ENCODE measurements at regions not wholly inside any gene's neighbourhood (a gene's known extent, or its start where the extent isn't known, plus 50 kb on each side); places are given as distances from the start of the nearest gene placed in this dataset.

GRCh38 chr4:171626554-171626953, 186.7 kb upstream of the GALNTL6 start (continued):
- TF ChIP-seq CTCF (conservative IDR thresholded peaks at IDR 0.05; ENCODE audit: low read depth in 2 of 2), result no peak
- TF ChIP-seq ZNF331 (CRISPR knock-in tag; IDR thresholded peaks at IDR 0.05; ENCODE audit: low read depth), result no peak

GRCh38 chr4:171622729-171623128, 190.5 kb upstream of the GALNTL6 start:
- H3K36me3 ChIP-seq (ENCODE audit: insufficient read depth), result no peaks in the 10 kb centered on the region

More at GRCh38 chr4:171622729-171623128, 190.5 kb upstream of the GALNTL6 start:
- no peaks in the 10 kb centered on the region for H3K9me2 ChIP-seq (ENCODE audit: insufficient read depth)
- H4K20me1 ChIP-seq (replicated peaks; ENCODE audit: insufficient read depth), result no peaks in the 10 kb centered on the region
- no peak overlapping the region for H3K27ac ChIP-seq (ENCODE audit: low read depth)
- Mint-ChIP-seq H3K27ac (no peak overlapping the region), H3K36me3 (ENCODE audit: low read depth) (no peaks in the 10 kb centered on the region), H3K9me3 (no peaks in the 10 kb centered on the region; the same call in 2 of the 3 replicates), H3K4me1 (no peaks in the 10 kb centered on the region), H3K4me3 (no peak overlapping the region), H3K27me3 (ENCODE audit: insufficient read depth, low read depth, poor library complexity) (no peaks in the 10 kb centered on the region)
- no peak for TF ChIP-seq EZH2 (IDR thresholded peaks at IDR 0.05; ENCODE audit: low read depth, unreplicated experiment)
- no peak for TF ChIP-seq JUNB (IDR thresholded peaks at IDR 0.05; ENCODE audit: unreplicated experiment)
- no peak for TF ChIP-seq ZNF462 (CRISPR knock-in tag; IDR thresholded peaks at IDR 0.05)
- TF ChIP-seq STAT1 (IDR thresholded peaks at IDR 0.05; ENCODE audit: unreplicated experiment), result no peak
- no peak for TF ChIP-seq ETS1 (IDR thresholded peaks at IDR 0.05)
- no peak for TF ChIP-seq EZH2phosphoT487 (IDR thresholded peaks at IDR 0.05; ENCODE audit: unreplicated experiment)
- TF ChIP-seq NANOG (IDR thresholded peaks at IDR 0.05; ENCODE audit: borderline replicate concordance), result no peak
- ATAC-seq, result no peak
- no peaks in the 10 kb centered on the region for H3K79me2 ChIP-seq (replicated peaks; ENCODE audit: insufficient read depth)
- no peak for DNase-seq (ENCODE audit: low spot score)
- H3K4me3 ChIP-seq, result no peak overlapping the region
- H3K4me2 ChIP-seq, result no peak overlapping the region
- no peaks in the 10 kb centered on the region for H3K27me3 ChIP-seq (ENCODE audit: insufficient read depth)
- no peaks in the 10 kb centered on the region for H3K4me1 ChIP-seq (ENCODE audit: insufficient read depth)
- no peak overlapping the region for H2AFZ ChIP-seq
- no peaks in the 10 kb centered on the region for H3F3A ChIP-seq (replicated peaks; ENCODE audit: low read depth)

Data from GM23338 (cell line).